Activated naive CD4-positive, alpha-beta T cell treated with anti-CD3 and anti-CD28 coated beads, Interleukin-2, amount 50 U/mL, for 72 hours (primary cell): ENCODE measurements at regions not wholly inside any gene's neighbourhood (a gene's known extent, or its start where the extent isn't known, plus 50 kb on each side); places are given as distances from the start of the nearest gene placed in this dataset.
A peak's percentile ranks its signal among the peaks of the same experiment; 100 is the strongest.

Experiments used
- ATAC-seq, 2 donors: fragments of 150-1000 bp; cut with Tn5 transposase; 2 replicates each; pipeline ENCODE4 v1.10.0; 2021; ENCODE audit warnings: mild to moderate bottlenecking in 2 of 2, moderate library complexity in 2 of 2
- DNase-seq, 2 donors: peaks; one replicate each; pipeline ENCODE4 v3.0.0; 2021 to 2022; ENCODE audit warnings: low spot score in 2 of 2
- H3K27ac Mint-ChIP-seq, 2 donors: one replicate each; pipeline ENCODE4 v1.8.0; 2022; ENCODE audit warnings: mild to moderate bottlenecking in 2 of 2, mixed read lengths in 2 of 2
- H3K36me3 Mint-ChIP-seq, 2 donors: one replicate each; pipeline ENCODE4 v1.8.0; 2022; ENCODE audit warnings: mixed read lengths in 2 of 2
- H3K9me3 Mint-ChIP-seq, 2 donors: one replicate each; pipeline ENCODE4 v1.8.0; 2022; ENCODE audit warnings: mixed read lengths in 2 of 2

DNA sequence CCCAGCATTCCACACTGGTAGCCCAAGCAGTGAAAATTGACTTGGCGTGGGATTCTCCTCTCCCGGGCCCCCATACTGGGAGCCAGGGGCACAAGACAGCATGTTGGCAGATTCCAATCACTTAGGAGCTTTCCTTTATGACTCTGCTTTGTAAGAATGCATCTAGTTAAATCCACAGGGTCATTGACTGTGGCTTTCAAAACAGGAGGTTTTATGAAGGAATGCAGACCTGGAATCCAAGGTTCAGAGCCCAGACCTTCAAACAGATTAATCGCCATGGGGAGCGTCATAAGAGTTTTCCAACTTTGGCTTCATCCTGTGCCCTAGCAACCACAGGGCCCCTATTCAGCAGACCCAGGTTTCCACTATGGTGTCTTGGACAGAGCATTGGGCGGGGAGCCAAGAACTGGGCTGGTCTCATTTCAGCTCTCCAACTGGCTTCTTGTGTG lies 76.4 kb upstream of the RMST start:
- Mint-ChIP-seq H3K27ac (no peak overlapping the region), H3K36me3 (no peaks in the 10 kb centered on the region), H3K9me3 (no peaks in the 10 kb centered on the region)
- ATAC-seq (no peak), DNase-seq (no peak)

DNA sequence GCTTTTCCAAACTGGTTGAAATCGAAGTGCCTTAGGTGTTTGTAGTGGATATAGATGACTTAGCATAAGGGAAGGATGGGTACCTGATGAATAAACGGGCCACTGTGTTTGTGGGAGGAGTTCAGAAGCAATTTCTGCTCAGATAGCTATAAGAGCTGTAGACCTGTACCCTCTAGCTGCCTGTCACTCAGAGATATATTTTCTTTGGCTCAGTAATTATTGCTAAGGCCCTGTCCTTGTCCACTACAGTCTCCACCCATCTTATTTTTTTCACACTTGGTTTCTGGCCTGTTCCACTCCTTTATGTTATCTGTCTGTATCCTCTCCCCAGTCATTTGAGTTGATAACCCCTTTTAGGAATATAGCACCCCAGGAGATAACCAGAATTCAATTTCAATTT lies 74.8 kb upstream of the RMST start:
- Mint-ChIP-seq H3K36me3 (no peaks in the 10 kb centered on the region), H3K27ac (no peak overlapping the region), H3K9me3 (no peaks in the 10 kb centered on the region)
- no peak for DNase-seq
- ATAC-seq, result no peak

DNA sequence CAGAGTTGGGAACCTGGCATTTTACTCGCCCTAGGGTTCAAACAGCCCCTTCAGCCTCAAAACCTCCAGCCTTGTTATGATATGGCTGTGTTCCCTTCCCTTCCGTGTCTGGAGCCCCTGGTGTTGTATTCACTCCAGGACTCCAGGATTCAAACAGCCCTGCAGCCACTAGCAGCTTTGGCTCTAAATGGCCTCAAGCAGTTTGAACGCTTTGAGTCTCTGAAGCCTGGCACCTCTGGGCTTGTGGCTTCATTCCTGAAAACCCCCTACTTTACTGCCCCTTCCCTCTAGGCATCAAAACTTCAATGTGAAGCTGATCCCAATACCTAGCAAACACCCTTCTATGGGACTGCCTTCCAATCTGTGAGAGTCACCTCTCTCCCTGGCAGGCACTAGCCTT lies 67.9 kb upstream of the RMST start:
- DNase-seq (no peak), ATAC-seq (no peak)
- Mint-ChIP-seq H3K36me3 (no peaks in the 10 kb centered on the region), H3K9me3 (no peaks in the 10 kb centered on the region), H3K27ac (no peak overlapping the region)

DNA sequence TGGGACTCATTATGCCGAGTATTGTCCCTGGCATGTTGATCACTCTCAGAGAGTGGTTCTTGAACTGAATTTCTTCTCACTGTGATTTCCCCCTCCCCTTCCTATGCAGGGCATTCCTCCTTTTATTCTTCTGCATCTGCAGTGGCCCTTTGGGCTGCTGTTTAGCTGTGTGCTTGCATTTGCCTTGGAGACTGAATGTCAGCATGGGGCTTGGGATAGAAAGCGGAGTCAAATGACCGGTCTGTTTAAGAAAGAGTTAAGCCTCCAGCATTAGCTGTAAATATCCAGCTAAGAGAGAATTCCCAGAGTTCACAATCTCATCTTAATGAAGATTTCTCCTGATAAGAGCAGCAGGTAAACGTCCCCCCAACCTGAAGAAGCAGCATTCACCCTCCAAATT lies 65.6 kb upstream of the RMST start:
- ATAC-seq, result no peak
- Mint-ChIP-seq H3K9me3 (no peaks in the 10 kb centered on the region), H3K27ac (peak overlapping the region in 1 of 2 donors; percentile 29), H3K36me3 (no peaks in the 10 kb centered on the region)
- DNase-seq, result no peak

DNA sequence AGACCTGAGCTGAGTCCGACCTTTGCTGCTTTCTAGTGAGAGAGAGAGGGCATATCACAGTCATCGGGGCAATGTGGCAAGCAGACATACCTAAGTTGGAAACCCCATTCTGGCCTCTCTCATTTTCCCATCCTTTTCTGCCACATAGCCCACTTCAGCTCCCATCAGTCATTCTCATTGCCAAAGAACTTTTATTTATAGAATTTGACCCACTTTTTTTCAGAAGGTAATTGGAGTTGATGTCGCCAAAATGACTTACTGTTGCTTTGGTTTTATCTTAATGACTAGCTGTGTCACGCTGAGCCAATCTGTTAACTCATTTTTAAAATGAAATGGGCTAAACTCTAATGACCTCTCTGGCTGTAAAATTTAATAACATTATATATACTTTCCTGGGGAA lies 63.9 kb upstream of the RMST start:
- DNase-seq (no peak), ATAC-seq (no peak)
- Mint-ChIP-seq H3K36me3 (no peaks in the 10 kb centered on the region), H3K27ac (no peak overlapping the region), H3K9me3 (no peaks in the 10 kb centered on the region)

DNA sequence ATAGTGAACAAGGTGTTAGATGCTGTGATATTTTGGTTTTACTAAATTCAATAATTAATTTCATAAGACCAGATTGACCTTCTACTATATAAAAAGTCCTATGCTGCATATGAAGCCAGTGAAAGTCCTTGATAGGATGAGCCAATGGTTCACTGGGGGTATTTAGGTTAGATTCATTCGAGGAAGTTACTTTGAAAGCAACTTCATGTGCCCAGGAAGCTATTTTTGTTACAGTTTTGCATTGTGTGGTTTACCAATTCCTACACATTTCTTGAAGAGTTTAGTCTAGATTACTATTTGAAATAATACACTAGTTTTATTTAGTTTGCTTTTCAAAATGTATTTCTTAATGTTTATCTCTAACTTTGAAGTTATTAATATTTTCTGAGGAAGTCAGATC lies 58.5 kb upstream of the RMST start:
- no peaks in the 10 kb centered on the region for H3K36me3 Mint-ChIP-seq
- ATAC-seq, result no peak
- H3K27ac Mint-ChIP-seq, result no peak overlapping the region
- no peaks in the 10 kb centered on the region for H3K9me3 Mint-ChIP-seq
- no peak for DNase-seq

DNA sequence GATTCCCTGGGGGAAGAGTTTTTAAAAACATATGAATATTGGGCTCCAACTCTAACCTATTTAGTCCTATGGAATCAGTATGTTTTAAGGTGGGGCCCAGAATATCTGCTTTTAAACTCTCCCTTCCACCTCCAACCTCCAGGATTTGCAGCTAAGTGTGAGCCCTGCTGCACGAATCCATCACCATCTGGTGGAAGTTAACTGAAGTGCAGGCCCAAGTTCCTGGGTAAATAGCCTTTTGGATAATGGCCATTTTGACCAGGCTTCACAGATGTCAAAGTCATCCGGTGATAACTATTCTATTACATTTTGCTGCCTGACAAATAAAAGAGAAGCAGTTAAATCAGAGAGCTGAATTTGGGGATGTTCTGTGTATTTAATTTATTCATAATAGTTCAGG lies 58.1 kb upstream of the RMST start:
- Mint-ChIP-seq H3K27ac (no peak overlapping the region), H3K36me3 (no peaks in the 10 kb centered on the region), H3K9me3 (no peaks in the 10 kb centered on the region)
- no peak for ATAC-seq
- peak in 1 of 2 donors; percentile 3 for DNase-seq

DNA sequence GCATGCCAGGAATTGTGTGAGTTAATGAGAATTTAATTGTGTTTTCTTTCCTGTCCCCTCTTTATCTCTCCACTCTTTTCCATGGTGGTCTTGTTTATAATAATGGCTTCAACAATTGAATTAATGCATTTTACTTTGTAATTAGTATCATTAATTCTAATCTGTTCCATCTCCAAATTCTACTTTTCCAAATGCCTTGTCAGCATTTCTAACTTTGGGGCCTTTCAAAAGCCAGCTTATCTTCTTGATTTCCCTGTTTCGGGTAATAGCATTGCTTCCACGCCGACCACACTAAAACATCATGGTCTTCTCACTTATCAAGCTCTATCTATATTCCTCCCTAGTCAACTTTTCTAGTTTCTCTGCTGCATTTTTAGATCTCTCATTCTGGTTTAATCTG lies 54.2 kb upstream of the RMST start:
- Mint-ChIP-seq H3K27ac (no peak overlapping the region), H3K9me3 (no peaks in the 10 kb centered on the region), H3K36me3 (no peaks in the 10 kb centered on the region)
- ATAC-seq, result no peak
- DNase-seq, result no peak

DNA sequence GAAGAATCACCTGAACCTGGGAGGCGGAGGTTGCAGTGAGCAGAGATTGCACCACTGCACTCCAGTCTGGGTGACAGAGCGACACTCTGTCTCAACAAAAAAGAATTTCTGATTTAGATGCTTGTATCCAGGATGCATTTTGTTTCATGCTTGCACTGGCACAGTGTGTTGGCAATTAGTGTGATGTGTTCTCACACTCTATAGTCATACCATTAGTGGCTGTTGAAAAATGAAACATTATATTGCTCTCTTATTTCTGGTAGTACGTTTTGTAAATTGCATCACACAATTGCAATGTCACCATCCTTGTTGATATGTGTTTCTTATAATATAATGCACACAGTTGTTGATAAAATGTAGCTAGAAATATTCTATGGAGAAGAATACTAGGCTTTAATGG lies 51.3 kb upstream of the RMST start:
- no peaks in the 10 kb centered on the region for H3K9me3 Mint-ChIP-seq
- no peak for ATAC-seq
- H3K27ac Mint-ChIP-seq, result no peak overlapping the region
- no peaks in the 10 kb centered on the region for H3K36me3 Mint-ChIP-seq
- DNase-seq, result no peak
